Neural crest cell (in vitro differentiated cells): ENCODE measurements at regions not wholly inside any gene's neighbourhood (a gene's known extent, or its start where the extent isn't known, plus 50 kb on each side); places are given as distances from the start of the nearest gene placed in this dataset.

Experiments used
- DNase-seq: peaks from one replicate; pipeline ENCODE4 v3.0.0; 2021; ENCODE audit warnings: low read depth, mixed read lengths, low spot score
- H3K27ac Mint-ChIP-seq: one replicate; pipeline ENCODE4 v1.8.0; 2021; ENCODE audit warnings: mild to moderate bottlenecking, mixed read lengths; ENCODE audit not compliant: unreplicated experiment
- H3K27me3 Mint-ChIP-seq: 2 replicates; pipeline ENCODE4 v1.8.0; 2021; ENCODE audit warnings: low read depth, mild to moderate bottlenecking, mixed read lengths
- H3K36me3 Mint-ChIP-seq: 2 replicates; pipeline ENCODE4 v1.8.0; 2021; ENCODE audit warnings: low read depth, mild to moderate bottlenecking, mixed read lengths
- H3K4me1 Mint-ChIP-seq: 2 replicates; pipeline ENCODE4 v1.8.0; 2021; ENCODE audit warnings: mixed read lengths
- H3K4me3 Mint-ChIP-seq: one replicate; pipeline ENCODE4 v1.8.0; 2021; ENCODE audit warnings: mild to moderate bottlenecking, mixed read lengths
- H3K9me3 Mint-ChIP-seq: 2 replicates; pipeline ENCODE4 v1.8.0; 2021; ENCODE audit warnings: mixed read lengths
- TF ChIP-seq, protein P1 (sequence below): fragments of 200-600 bp; sonication (generic); conservative IDR thresholded peaks from 2 replicates; pipeline ENCODE4 v1.5.0; 2021; ENCODE audit warnings: antibody characterized with exemption, mild to moderate bottlenecking

DNA sequence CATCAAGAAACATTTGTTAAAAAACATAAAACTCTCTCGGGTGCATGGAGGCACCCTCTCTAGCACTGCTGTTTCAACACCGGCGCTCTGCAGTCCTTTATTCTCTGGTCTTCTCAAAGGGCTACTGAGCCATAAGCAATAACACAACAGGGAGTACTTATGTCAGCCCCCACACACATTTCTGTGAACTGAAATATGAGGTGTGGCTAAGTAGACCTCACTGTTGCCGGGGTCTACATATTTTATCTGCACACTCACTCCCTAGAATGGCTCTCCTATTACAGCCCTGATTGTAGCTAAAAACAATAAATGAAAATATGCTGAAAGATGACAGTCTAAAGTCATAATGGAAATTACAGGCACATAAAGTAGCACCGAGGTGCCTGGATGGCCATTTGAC is 235.1 kb downstream of the GRB14 start:
- H3K27ac Mint-ChIP-seq, result no peak overlapping the region
- peaks cover 2% of the 10 kb centered on the region for H3K9me3 Mint-ChIP-seq
- TF ChIP-seq, protein P1, sequence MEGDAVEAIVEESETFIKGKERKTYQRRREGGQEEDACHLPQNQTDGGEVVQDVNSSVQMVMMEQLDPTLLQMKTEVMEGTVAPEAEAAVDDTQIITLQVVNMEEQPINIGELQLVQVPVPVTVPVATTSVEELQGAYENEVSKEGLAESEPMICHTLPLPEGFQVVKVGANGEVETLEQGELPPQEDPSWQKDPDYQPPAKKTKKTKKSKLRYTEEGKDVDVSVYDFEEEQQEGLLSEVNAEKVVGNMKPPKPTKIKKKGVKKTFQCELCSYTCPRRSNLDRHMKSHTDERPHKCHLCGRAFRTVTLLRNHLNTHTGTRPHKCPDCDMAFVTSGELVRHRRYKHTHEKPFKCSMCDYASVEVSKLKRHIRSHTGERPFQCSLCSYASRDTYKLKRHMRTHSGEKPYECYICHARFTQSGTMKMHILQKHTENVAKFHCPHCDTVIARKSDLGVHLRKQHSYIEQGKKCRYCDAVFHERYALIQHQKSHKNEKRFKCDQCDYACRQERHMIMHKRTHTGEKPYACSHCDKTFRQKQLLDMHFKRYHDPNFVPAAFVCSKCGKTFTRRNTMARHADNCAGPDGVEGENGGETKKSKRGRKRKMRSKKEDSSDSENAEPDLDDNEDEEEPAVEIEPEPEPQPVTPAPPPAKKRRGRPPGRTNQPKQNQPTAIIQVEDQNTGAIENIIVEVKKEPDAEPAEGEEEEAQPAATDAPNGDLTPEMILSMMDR, result no peak
- no peaks in the 10 kb centered on the region for H3K27me3 Mint-ChIP-seq
- DNase-seq, result no peak
- H3K4me1 Mint-ChIP-seq, result peaks cover 22% of the 10 kb centered on the region
- H3K36me3 Mint-ChIP-seq, result no peaks in the 10 kb centered on the region
- no peak overlapping the region for H3K4me3 Mint-ChIP-seq

DNA sequence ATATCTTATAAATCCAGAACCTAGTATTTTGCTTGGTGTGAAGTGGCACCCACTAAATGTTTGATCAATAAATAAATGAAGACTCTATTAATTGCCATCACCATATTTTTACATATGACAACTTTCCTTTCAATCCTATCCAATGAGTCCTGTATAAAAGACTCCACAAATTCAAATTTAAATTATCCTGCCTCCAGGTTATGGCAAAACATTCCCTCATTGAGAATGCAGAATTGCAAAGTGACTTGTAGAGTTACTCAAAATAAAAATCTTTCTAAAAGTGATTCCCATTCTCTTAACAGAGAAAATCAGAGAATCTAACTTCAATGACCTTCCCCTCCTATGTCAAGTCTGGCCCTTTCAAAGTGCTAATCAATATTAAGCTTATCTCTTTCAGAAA is 236.8 kb downstream of the GRB14 start:
- TF ChIP-seq, protein P1, result no peak
- no peak overlapping the region for H3K27ac Mint-ChIP-seq
- no peak overlapping the region for H3K4me3 Mint-ChIP-seq

DNA sequence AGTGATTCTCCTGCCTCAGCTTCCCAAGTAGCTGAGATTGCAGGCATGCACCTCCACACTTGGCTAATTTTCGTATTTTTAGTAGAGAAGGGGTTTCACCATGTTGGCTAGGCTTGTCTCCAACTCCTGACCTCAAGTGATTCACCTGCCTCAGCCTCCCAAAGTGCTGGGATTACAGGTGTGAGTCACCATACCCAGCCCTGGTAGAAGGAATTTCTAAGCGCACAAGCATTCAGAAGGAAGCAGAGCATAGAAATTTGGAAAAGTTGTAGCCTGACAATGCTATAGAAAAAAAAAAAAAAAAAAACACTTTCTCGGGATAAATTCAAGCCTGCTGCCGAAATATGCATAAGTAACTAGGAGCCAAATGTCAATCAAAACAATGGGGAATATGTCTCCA is 249.4 kb downstream of the GRB14 start:
- TF ChIP-seq, protein P1, result no peak
- H3K27me3 Mint-ChIP-seq, result no peaks in the 10 kb centered on the region
- H3K9me3 Mint-ChIP-seq, result peaks cover 10% of the 10 kb centered on the region
- no peak overlapping the region for H3K27ac Mint-ChIP-seq
- H3K4me3 Mint-ChIP-seq, result no peak overlapping the region
- DNase-seq, result no peak
- peaks cover 3% of the 10 kb centered on the region for H3K4me1 Mint-ChIP-seq
- peaks cover 5% of the 10 kb centered on the region for H3K36me3 Mint-ChIP-seq

More for the DNA sequence above, 236.8 kb downstream of the GRB14 start:
- DNase-seq, result no peak
- H3K27me3 Mint-ChIP-seq, result no peaks in the 10 kb centered on the region
- H3K9me3 Mint-ChIP-seq, result no peaks in the 10 kb centered on the region
- H3K36me3 Mint-ChIP-seq, result no peaks in the 10 kb centered on the region
- H3K4me1 Mint-ChIP-seq, result peaks cover 18% of the 10 kb centered on the region

DNA sequence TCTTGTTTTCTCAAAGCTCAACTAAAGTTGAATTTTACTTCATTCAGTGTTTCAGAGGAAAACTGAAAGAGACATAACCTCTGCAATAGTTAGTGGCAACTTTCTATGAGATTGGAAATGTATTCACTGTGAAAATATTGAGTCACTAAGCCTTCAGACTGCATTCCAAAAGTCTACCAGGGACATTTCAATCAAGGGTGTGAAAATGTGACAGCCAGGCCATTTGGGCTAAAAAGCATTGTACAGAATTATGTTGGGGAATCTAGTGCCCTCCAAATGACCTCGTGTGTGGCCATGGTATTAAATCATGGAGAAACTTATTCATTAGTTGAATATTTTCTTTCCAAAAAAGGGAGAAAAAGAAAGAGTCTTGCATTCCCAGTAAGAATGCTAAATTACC is 251.9 kb downstream of the GRB14 start:
- H3K36me3 Mint-ChIP-seq, result peaks cover 5% of the 10 kb centered on the region
- peaks cover 10% of the 10 kb centered on the region for H3K9me3 Mint-ChIP-seq
- DNase-seq, result no peak
- H3K27ac Mint-ChIP-seq, result no peak overlapping the region
- TF ChIP-seq, protein P1, result no peak
- H3K4me3 Mint-ChIP-seq, result no peak overlapping the region
- no peaks in the 10 kb centered on the region for H3K4me1 Mint-ChIP-seq
- H3K27me3 Mint-ChIP-seq, result no peaks in the 10 kb centered on the region

DNA sequence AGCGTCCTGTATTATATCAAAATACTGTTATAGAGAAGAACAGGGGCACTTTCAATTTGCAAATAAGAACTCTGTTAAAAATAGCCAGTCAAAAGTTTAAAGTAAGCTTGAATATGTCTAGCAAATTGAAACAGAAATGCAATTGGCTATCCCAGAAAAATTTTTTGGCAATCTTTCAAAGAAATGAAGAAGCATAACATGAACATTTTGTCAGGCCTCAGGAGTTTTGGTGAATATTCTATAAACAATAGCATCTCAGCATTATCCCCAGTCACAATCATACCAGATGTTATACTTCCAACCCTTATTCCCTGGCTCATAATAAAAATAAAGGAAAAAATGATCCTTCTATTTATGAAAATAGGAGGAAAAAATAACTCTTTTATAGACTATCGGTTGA is 252.4 kb downstream of the GRB14 start:
- no peaks in the 10 kb centered on the region for H3K27me3 Mint-ChIP-seq
- H3K9me3 Mint-ChIP-seq, result peaks cover 10% of the 10 kb centered on the region
- no peak overlapping the region for H3K4me3 Mint-ChIP-seq
- H3K27ac Mint-ChIP-seq, result no peak overlapping the region
- peaks cover 5% of the 10 kb centered on the region for H3K36me3 Mint-ChIP-seq
- TF ChIP-seq, protein P1, result no peak
- DNase-seq, result no peak
- H3K4me1 Mint-ChIP-seq, result no peaks in the 10 kb centered on the region

DNA sequence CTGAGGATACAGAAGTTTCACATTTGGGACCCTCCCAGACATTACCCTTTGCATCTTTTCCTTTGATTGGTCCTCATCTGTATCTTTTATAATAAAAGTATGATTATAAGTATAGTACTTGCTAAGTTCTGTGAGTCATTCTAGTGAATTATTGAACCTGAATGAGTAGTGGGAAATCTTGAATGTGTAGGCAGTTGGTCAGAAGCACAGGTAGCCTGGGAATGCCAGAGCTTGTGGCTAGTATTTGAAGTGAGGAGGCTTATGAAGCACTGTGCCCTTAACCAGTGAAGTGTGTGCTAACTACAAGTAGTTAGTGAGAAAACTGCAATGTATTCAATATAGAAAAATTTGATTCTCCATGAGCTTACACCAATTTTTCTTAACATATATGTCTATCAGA is 257.6 kb downstream of the GRB14 start:
- TF ChIP-seq, protein P1, result no peak
- no peak overlapping the region for H3K27ac Mint-ChIP-seq
- no peak for DNase-seq
- H3K4me3 Mint-ChIP-seq, result no peak overlapping the region
- no peaks in the 10 kb centered on the region for H3K4me1 Mint-ChIP-seq
- H3K9me3 Mint-ChIP-seq, result peaks cover 3% of the 10 kb centered on the region
- no peaks in the 10 kb centered on the region for H3K36me3 Mint-ChIP-seq
- no peaks in the 10 kb centered on the region for H3K27me3 Mint-ChIP-seq
